Heart left ventricle (tissue), 16 donors: ENCODE measurements at regions not wholly inside any gene's neighbourhood (a gene's known extent, or its start where the extent isn't known, plus 50 kb on each side); places are given as distances from the start of the nearest gene placed in this dataset.
A peak's percentile ranks its signal among the peaks of the same experiment; 100 is the strongest.

Source experiments
- ATAC-seq, 4 donors: fragments of 200-7000 bp; cut with Tn5 transposase; one replicate each; pipeline ENCODE4 v1.9.1; 2020 to 2022; ENCODE audit warnings: moderate library complexity in 4 of 4, mild to moderate bottlenecking in 3 of 4, moderate number of reproducible peaks in 1 of 4
- DNase-seq, 5 donors: peaks; one replicate each; pipeline ENCODE4 v3.0.0-alpha.2; 2020
- H3K27ac ChIP-seq, 12 donors: fragments of 200-600 bp; sonication (generic) in 4 of 12; one replicate each; pipeline versions ENCODE4 v1.5.0 to v1.8.0; 2016 to 2022; ENCODE audit warnings: mild to moderate bottlenecking in 2 of 12
- H3K27me3 ChIP-seq, 9 donors: fragments of 200-600 bp; sonication (generic) in 2 of 9; one replicate each; pipeline versions ENCODE4 v1.5.1 to v1.8.0; 2016 to 2022; ENCODE audit warnings: mild to moderate bottlenecking in 3 of 9
- H3K36me3 ChIP-seq, 9 donors: fragments of 200-600 bp; sonication (generic) in 2 of 9; one replicate each; pipeline versions ENCODE4 v1.5.0 to v1.8.0; 2018 to 2022; ENCODE audit warnings: mild to moderate bottlenecking in 2 of 9
- H3K4me1 ChIP-seq, 12 donors: fragments of 200-600 bp; sonication (generic) in 4 of 12; one replicate each; pipeline versions ENCODE4 v1.5.0 to v1.8.0; 2016 to 2022; ENCODE audit warnings: mild to moderate bottlenecking in 3 of 12
- H3K4me3 ChIP-seq, 12 donors: fragments of 200-600 bp; sonication (generic) in 4 of 12; one replicate each; pipeline versions ENCODE4 v1.5.0 to v1.8.0; 2017 to 2022; ENCODE audit warnings: mild to moderate bottlenecking in 9 of 12, moderate library complexity in 4 of 12
- H3K9me3 ChIP-seq, 12 donors: fragments of 200-600 bp; sonication (generic) in 4 of 12; one replicate each; pipeline versions ENCODE4 v1.5.0 to v1.8.0; 2016 to 2022; ENCODE audit warnings: mild to moderate bottlenecking in 1 of 12
- CTCF ChIP-seq, 12 donors: fragments of 200-600 bp; sonication (generic) in 4 of 12; IDR thresholded peaks; one replicate each; pipeline versions ENCODE4 v1.5.0 to v1.8.0; 2018 to 2022; ENCODE audit warnings: antibody characterized with exemption in 12 of 12, mild to moderate bottlenecking in 5 of 12
- POLR2A ChIP-seq, 2 donors: fragments of 450-650 bp; IDR thresholded peaks; one replicate each; pipeline ENCODE4 v1.6.1; 2017; ENCODE audit warnings: antibody characterized with exemption in 2 of 2, mild to moderate bottlenecking in 2 of 2, moderate library complexity in 2 of 2
- WGBS, 4 donors: extraction: QIAGEN DNeasy Blood & Tissue Kit in 2 of 4; methylation state at CpG; one replicate each; pipeline versions ENCODE4 v1.1.5 to v1.1.7; 2013 to 2018; 5-methylcytosine and 5-hydroxymethylcytosine counted together
- intact Hi-C, 10 donors: fragments of 100-400 bp; cut with DNase I; formaldehyde crosslinking; loops; one replicate each; pipeline versions ENCODE4 v1.11.1 to v1.14.2; 2022
- donor health status: ischemic (EF 13 %, LVEDD 7.1; RV severe dilation, severe dysfunction).
- donor health status: healthy with polysubstance abuse.
- donor health status: DM: no; HTN: yes; CAD: no.
- donor health status: DM: no; HTN: no; CAD: no.
- donor health status: ischemic (EF 25% LVEDD 6.9; RV normal size, moderate dysfunction).
- donor health status: ischemic (EF 25% LVEDD 5.7; RV mildly dilated, moderate dysfunction).
- donor health status: healthy.
- donor health status: DM: yes; HTN: yes; CAD: no.
- donor health status: ischemic (EF 35%, LVEDD 5.7; RV mildly dilated, moderate dysfunction).
- donor health status: nonischemic (EF 11% LVEDD 7.7; RV severe dilation, severe dysfunction).
- donor health status: DM: yes; HTN: yes; CAD: no.
- donor health status: PGD.
- donor health status: ischemic (EF 29% LVEDD 5.4; RV normal size, mild dysfunction).
- donor health status: nonischemic (EF 23%, LVEDD 6.1; RV moderate dilation, normal function).

- no peak overlapping the region for H3K4me3 ChIP-seq
- no peaks in the 10 kb centered on the region for H3K4me1 ChIP-seq
- peaks cover 0 to 7% (median 0%) of the 10 kb centered on the region in 12 donors for H3K9me3 ChIP-seq
- intact Hi-C loops: no loop called here
- H3K27me3 ChIP-seq: no peaks in the 10 kb centered on the region
- H3K27ac ChIP-seq: no peak overlapping the region
- no peaks in the 10 kb centered on the region for H3K36me3 ChIP-seq
- 60 to 66% (median 62%) methylated on average over 2 of the region's 2 CpGs for WGBS, 4 donors
- DNase-seq (no peak), ATAC-seq (no peak)
- TF ChIP-seq CTCF (IDR thresholded peaks at IDR 0.05): no peak
- no peak for TF ChIP-seq POLR2A (IDR thresholded peaks at IDR 0.05)
Observed at GRCh38 chr4:34258176-34258575, 1986.1 kb downstream of the ARAP2 start.

GRCh38 chr4:34261799-34262314 lies 1982.5 kb downstream of the ARAP2 start:
- Histone ChIP-seq H3K36me3 (no peaks in the 10 kb centered on the region), H3K9me3 (peaks cover 0 to 11% (median 0%) of the 10 kb centered on the region in 12 donors), H3K27ac (no peak overlapping the region), H3K4me3 (no peak overlapping the region), H3K27me3 (no peaks in the 10 kb centered on the region), H3K4me1 (no peaks in the 10 kb centered on the region)
- ATAC-seq: peak in 1 of 4 donors; percentile 33
- no peak for DNase-seq
- intact Hi-C loops: no loop called here
- TF ChIP-seq POLR2A (IDR thresholded peaks at IDR 0.05): no peak
- 65 to 79% (median 72%) methylated on average over 2 of the region's 2 CpGs for WGBS, 4 donors

- no peak for DNase-seq
- intact Hi-C loops: no loop called here
- no peak overlapping the region for H3K27ac ChIP-seq
- no peaks in the 10 kb centered on the region for H3K36me3 ChIP-seq
- ATAC-seq: no peak
- TF ChIP-seq POLR2A (IDR thresholded peaks at IDR 0.05): no peak
- no peak for TF ChIP-seq CTCF (IDR thresholded peaks at IDR 0.05)
- H3K4me1 ChIP-seq: no peaks in the 10 kb centered on the region
- peaks cover 0 to 11% (median 0%) of the 10 kb centered on the region in 12 donors for H3K9me3 ChIP-seq
- WGBS, 4 donors: 75 to 84% (median 80%) methylated on average over 1 of the region's 1 CpG
- H3K27me3 ChIP-seq: no peaks in the 10 kb centered on the region
- no peak overlapping the region for H3K4me3 ChIP-seq
Observed at GRCh38 chr4:34269613-34270012, 1974.7 kb downstream of the ARAP2 start.

GRCh38 chr4:34271479-34272355 lies 1972.6 kb downstream of the ARAP2 start:
- H3K36me3 ChIP-seq: no peaks in the 10 kb centered on the region
- ATAC-seq: no peak
- H3K27ac ChIP-seq: no peak overlapping the region
- no peak overlapping the region for H3K4me3 ChIP-seq
- no peaks in the 10 kb centered on the region for H3K4me1 ChIP-seq
- WGBS, 4 donors: 75 to 83% (median 80%) methylated on average over 5 of the region's 5 CpGs
- TF ChIP-seq POLR2A (IDR thresholded peaks at IDR 0.05) (no peak), CTCF (IDR thresholded peaks at IDR 0.05) (no peak)
- intact Hi-C loops: no loop called here
- peaks cover 0 to 11% (median 0%) of the 10 kb centered on the region in 12 donors for H3K9me3 ChIP-seq
- H3K27me3 ChIP-seq: no peaks in the 10 kb centered on the region
- no peak for DNase-seq
